Loucy (cell line): ENCODE measurements at regions not wholly inside any gene's neighbourhood (a gene's known extent, or its start where the extent isn't known, plus 50 kb on each side); places are given as distances from the start of the nearest gene placed in this dataset.

Source experiments
- H2AFZ ChIP-seq: fragments of 200-600 bp; sonication (generic); 2 replicates; pipeline ENCODE4 v1.6.0; 2016; ENCODE audit warnings: antibody characterized with exemption, mild to moderate bottlenecking, low read length, moderate library complexity
- H3F3A ChIP-seq: fragments of 200-600 bp; 2 replicates; pipeline ENCODE4 v1.6.0; 2016; ENCODE audit warnings: antibody characterized with exemption, low read depth, mild to moderate bottlenecking
- H3K27me3 ChIP-seq: fragments of 200-600 bp; sonication (generic); 2 replicates; pipeline ENCODE4 v1.6.1; 2014; ENCODE audit warnings: low read length, mild to moderate bottlenecking; ENCODE audit not compliant: insufficient read depth, poor library complexity, severe bottlenecking
- H3K36me3 ChIP-seq: fragments of 200-600 bp; sonication (generic); 2 replicates; pipeline ENCODE4 v1.6.1; 2016; ENCODE audit warnings: low read length; ENCODE audit not compliant: insufficient read depth
- H3K4me1 ChIP-seq: fragments of 200-600 bp; sonication (generic); 2 replicates; pipeline ENCODE4 v1.5.1; 2014; ENCODE audit warnings: low read length, mild to moderate bottlenecking; ENCODE audit not compliant: insufficient read depth, poor library complexity, severe bottlenecking
- H3K4me2 ChIP-seq: fragments of 200-600 bp; sonication (generic); 2 replicates; pipeline ENCODE4 v1.6.0; 2014; ENCODE audit warnings: antibody characterized with exemption, low read length, low read depth, mild to moderate bottlenecking; ENCODE audit not compliant: poor library complexity, severe bottlenecking
- H3K4me3 ChIP-seq: fragments of 200-600 bp; sonication (generic); 2 replicates; pipeline ENCODE4 v1.5.1; 2014; ENCODE audit warnings: low read length, mild to moderate bottlenecking, mixed read lengths; ENCODE audit not compliant: poor library complexity, severe bottlenecking
- H3K79me2 ChIP-seq: fragments of 200-600 bp; sonication (generic); 2 replicates; pipeline ENCODE4 v1.6.1; 2014; ENCODE audit warnings: low read length; ENCODE audit not compliant: insufficient read depth
- H3K9ac ChIP-seq: fragments of 200-600 bp; sonication (generic); 2 replicates; pipeline ENCODE4 v1.6.0; 2014; ENCODE audit warnings: mild to moderate bottlenecking, low read depth, low read length, moderate library complexity; ENCODE audit not compliant: poor library complexity, severe bottlenecking
- H3K9me2 ChIP-seq: fragments of 200-600 bp; sonication (generic); replicated peaks from 2 replicates; pipeline ENCODE4 v1.6.1; 2016; ENCODE audit warnings: low read depth, low read length, mixed read lengths
- H3K9me3 ChIP-seq: fragments of 200-600 bp; sonication (generic); 2 replicates; pipeline ENCODE4 v1.6.1; 2014; ENCODE audit warnings: mild to moderate bottlenecking, antibody characterized with exemption, low read length, low read depth; ENCODE audit not compliant: insufficient read depth
- H4K20me1 ChIP-seq: fragments of 200-600 bp; sonication (generic); 2 replicates; pipeline ENCODE4 v1.6.0; 2014; ENCODE audit warnings: antibody characterized with exemption, low read length, mild to moderate bottlenecking; ENCODE audit not compliant: insufficient read depth, poor library complexity, severe bottlenecking
- EZH2phosphoT487 ChIP-seq: fragments of 200-600 bp; IDR thresholded peaks from 2 replicates; pipeline ENCODE4 v1.6.1; 2018; ENCODE audit warnings: antibody characterized with exemption, mild to moderate bottlenecking, moderate library complexity, borderline replicate concordance
- TF ChIP-seq, protein P1 (sequence below): fragments of 200-600 bp; sonication (generic); conservative IDR thresholded peaks from 2 replicates; pipeline ENCODE4 v1.5.1; 2014; ENCODE audit warnings: mild to moderate bottlenecking, antibody characterized with exemption, low read length

DNA sequence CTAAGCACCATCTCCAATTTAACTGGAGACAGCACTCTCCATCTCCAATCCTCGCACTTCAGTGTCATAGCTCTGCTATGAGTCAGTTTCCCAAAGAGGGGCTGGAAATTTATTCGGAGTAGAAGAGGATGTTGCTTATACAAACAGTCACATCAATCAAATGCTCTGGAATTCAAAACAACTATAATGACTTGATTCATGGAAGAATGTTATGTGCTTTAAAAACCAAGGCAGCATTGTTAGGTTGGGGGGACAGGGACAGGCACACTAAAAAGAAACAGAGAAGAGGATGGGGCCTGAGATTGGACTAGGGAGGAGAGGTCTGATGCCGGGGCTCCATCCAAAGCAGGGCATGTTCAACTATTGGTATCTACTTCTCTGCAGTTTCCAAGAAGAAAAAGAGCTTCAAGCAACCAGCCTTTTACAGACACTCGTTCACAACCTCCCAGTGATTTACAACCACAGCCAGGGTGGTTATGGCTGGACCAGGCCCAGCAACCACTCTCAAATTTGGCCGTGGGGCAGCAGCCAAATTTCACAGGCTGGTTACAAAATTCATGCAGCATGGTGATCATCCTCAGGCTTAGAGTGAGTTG, 117.5 kb upstream of the ZNF366 start:
- H3K79me2 ChIP-seq = no peaks in the 10 kb centered on the region
- no peaks in the 10 kb centered on the region for H4K20me1 ChIP-seq
- no peak overlapping the region for H3K4me3 ChIP-seq
- no peaks in the 10 kb centered on the region for H3K36me3 ChIP-seq
- no peak overlapping the region for H2AFZ ChIP-seq
- H3K4me2 ChIP-seq = no peak overlapping the region
- no peaks in the 10 kb centered on the region for H3K27me3 ChIP-seq
- no peak for TF ChIP-seq EZH2phosphoT487
- TF ChIP-seq, protein P1, sequence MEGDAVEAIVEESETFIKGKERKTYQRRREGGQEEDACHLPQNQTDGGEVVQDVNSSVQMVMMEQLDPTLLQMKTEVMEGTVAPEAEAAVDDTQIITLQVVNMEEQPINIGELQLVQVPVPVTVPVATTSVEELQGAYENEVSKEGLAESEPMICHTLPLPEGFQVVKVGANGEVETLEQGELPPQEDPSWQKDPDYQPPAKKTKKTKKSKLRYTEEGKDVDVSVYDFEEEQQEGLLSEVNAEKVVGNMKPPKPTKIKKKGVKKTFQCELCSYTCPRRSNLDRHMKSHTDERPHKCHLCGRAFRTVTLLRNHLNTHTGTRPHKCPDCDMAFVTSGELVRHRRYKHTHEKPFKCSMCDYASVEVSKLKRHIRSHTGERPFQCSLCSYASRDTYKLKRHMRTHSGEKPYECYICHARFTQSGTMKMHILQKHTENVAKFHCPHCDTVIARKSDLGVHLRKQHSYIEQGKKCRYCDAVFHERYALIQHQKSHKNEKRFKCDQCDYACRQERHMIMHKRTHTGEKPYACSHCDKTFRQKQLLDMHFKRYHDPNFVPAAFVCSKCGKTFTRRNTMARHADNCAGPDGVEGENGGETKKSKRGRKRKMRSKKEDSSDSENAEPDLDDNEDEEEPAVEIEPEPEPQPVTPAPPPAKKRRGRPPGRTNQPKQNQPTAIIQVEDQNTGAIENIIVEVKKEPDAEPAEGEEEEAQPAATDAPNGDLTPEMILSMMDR = no peak
- no peaks in the 10 kb centered on the region for H3K9me3 ChIP-seq
- no peaks in the 10 kb centered on the region for H3K9me2 ChIP-seq
- no peak overlapping the region for H3K9ac ChIP-seq
- H3F3A ChIP-seq = no peaks in the 10 kb centered on the region
- no peaks in the 10 kb centered on the region for H3K4me1 ChIP-seq

DNA sequence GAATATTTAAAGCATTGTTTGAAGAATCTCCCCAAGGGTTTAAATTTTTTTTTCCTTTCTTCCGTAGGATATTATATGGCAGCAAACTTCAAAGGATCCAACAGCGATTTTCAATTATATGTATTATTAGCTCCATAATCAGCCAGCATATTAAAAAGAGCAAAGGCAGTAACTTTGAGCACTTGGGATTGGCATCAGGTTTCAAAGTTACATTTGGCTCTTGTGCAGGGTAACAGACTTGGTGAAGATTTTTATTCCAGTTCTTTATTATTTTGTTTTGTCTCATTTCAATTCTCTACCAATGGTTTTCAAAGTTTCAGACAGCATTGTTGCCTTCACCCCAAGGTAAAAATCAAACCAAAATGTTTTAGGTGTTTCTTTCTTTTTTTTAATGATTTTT, 116.7 kb upstream of the ZNF366 start:
- no peaks in the 10 kb centered on the region for H3K4me1 ChIP-seq
- no peak overlapping the region for H3K4me3 ChIP-seq
- no peak overlapping the region for H2AFZ ChIP-seq
- TF ChIP-seq, protein P1 = no peak
- no peak for TF ChIP-seq EZH2phosphoT487
- no peaks in the 10 kb centered on the region for H3K36me3 ChIP-seq
- no peaks in the 10 kb centered on the region for H3K9me2 ChIP-seq
- H3K27me3 ChIP-seq = no peaks in the 10 kb centered on the region
- H3F3A ChIP-seq = no peaks in the 10 kb centered on the region
- no peak overlapping the region for H3K4me2 ChIP-seq
- no peaks in the 10 kb centered on the region for H4K20me1 ChIP-seq
- no peak overlapping the region for H3K9ac ChIP-seq
- no peaks in the 10 kb centered on the region for H3K9me3 ChIP-seq
- no peaks in the 10 kb centered on the region for H3K79me2 ChIP-seq

DNA sequence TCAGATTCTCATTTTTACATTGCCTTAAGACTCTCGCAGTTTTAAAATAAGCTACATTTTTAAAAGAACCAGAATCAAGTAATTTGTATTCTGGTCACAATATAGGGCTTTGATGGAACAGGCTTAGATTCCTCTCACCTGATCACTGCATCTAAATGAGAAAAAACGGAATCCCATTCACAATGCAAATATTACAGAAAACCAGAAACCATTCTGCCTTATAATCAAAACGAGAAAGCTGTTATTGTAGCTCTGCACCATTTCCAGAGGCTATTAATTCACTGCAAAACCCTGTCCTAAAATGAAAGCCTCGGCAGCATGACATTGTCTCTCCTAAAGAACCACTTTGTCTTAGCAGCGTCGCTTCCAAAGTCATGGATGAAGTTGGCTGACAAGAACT, 116.1 kb upstream of the ZNF366 start:
- H3F3A ChIP-seq = no peaks in the 10 kb centered on the region
- H3K9me2 ChIP-seq = no peaks in the 10 kb centered on the region
- TF ChIP-seq, protein P1 = no peak
- no peak for TF ChIP-seq EZH2phosphoT487
- H3K4me3 ChIP-seq = no peak overlapping the region
- no peak overlapping the region for H3K9ac ChIP-seq
- H3K27me3 ChIP-seq = no peaks in the 10 kb centered on the region
- H3K9me3 ChIP-seq = no peaks in the 10 kb centered on the region
- H3K4me2 ChIP-seq = no peak overlapping the region
- H2AFZ ChIP-seq = no peak overlapping the region
- no peaks in the 10 kb centered on the region for H3K36me3 ChIP-seq
- no peaks in the 10 kb centered on the region for H3K4me1 ChIP-seq
- no peaks in the 10 kb centered on the region for H3K79me2 ChIP-seq
- H4K20me1 ChIP-seq = no peaks in the 10 kb centered on the region
